HepG2 (cell line): ENCODE measurements at regions not wholly inside any gene's neighbourhood (a gene's known extent, or its start where the extent isn't known, plus 50 kb on each side); places are given as distances from the start of the nearest gene placed in this dataset.

Experiments
- CTCF ChIP-seq: sonication (generic); formaldehyde crosslinking; IDR thresholded peaks from 2 replicates; pipeline ENCODE4 v1.5.0; 2020; ENCODE audit warnings: mild to moderate bottlenecking, missing genetic modification reagents, moderate library complexity
- EZH2 ChIP-seq: conservative IDR thresholded peaks from 2 replicates; pipeline ENCODE4 v1.6.1; 2012; ENCODE audit warnings: mild to moderate bottlenecking, low read depth, low read length, moderate library complexity
- HIC2 ChIP-seq: sonication (generic); formaldehyde crosslinking; IDR thresholded peaks from 2 replicates; pipeline ENCODE4 v1.9.0; 2022; ENCODE audit warnings: low read depth, missing genetic modification reagents
- IRF2 ChIP-seq: IDR thresholded peaks from 2 replicates; pipeline ENCODE4 v1.6.1; 2018; ENCODE audit warnings: missing genetic modification reagents, missing compliant biosample characterization
- KAT7 ChIP-seq: IDR thresholded peaks from 2 replicates; pipeline ENCODE4 v1.6.1; 2018; ENCODE audit warnings: borderline replicate concordance, missing compliant biosample characterization
- PHF20 ChIP-seq: sonication (generic); formaldehyde crosslinking; IDR thresholded peaks from 2 replicates; pipeline ENCODE4 v1.5.0; 2020; ENCODE audit warnings: mild to moderate bottlenecking, missing genetic modification reagents
- RFX5 ChIP-seq: IDR thresholded peaks from 2 replicates; pipeline ENCODE4 v1.6.1; 2011; ENCODE audit warnings: low read depth, low read length, improper control_type of control experiment
- TSC22D2 ChIP-seq: sonication (generic); formaldehyde crosslinking; IDR thresholded peaks from 2 replicates; pipeline ENCODE4 v1.5.1; 2020; ENCODE audit warnings: missing genetic modification reagents, mild to moderate bottlenecking, borderline replicate concordance
- ZFP1 ChIP-seq: IDR thresholded peaks from 2 replicates; pipeline ENCODE4 v1.6.1; 2016
- ZNF292 ChIP-seq: sonication (generic); formaldehyde crosslinking; IDR thresholded peaks from 2 replicates; pipeline ENCODE4 v1.8.1; 2022; ENCODE audit warnings: mild to moderate bottlenecking, low read depth, missing genetic modification reagents, borderline replicate concordance
- ZNF598 ChIP-seq: sonication (generic); formaldehyde crosslinking; IDR thresholded peaks from 2 replicates; pipeline ENCODE4 v1.5.1; 2020; ENCODE audit warnings: mild to moderate bottlenecking, missing genetic modification reagents, borderline replicate concordance
- TF ChIP-seq, protein P1 (sequence below): sonication (generic); formaldehyde crosslinking; IDR thresholded peaks from 2 replicates; pipeline ENCODE4 v1.4.0; 2020; ENCODE audit warnings: missing genetic modification reagents

DNA sequence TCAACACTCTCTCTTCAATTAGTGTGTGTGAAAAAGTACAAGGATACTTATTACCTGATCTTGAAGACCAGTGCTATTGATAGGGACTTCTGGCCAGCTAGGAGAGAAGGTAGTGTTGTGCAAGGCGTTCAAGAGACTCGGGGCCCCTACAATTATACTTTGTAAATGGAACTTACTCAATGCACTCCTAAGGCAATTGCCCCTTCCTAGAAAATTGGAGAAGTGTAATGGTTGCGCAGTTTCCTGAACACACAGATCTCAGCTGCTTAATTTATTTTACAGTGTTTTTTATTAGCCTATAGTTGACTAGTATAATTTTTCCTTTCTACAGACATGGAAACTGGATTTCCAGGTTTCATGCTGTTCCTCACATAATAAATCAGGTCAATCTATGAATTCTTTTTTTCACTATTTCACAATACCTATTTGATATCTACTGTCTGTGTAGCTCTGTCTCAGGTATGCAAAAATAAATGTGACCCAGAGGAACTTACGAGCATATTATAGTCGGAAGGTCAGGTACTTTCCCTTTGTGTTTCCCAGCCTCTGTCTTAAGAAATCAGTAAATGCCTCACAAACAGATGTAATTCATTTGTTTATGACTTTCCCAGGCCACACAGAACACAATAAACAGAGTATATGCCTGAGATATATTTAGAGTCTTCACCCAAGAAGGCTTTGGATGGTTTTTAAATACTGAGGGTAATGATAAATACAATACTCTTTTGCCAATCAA lies 89.1 kb upstream of the TET2 start:
- TF ChIP-seq PHF20 (no peak), CTCF (CRISPR knock-in tag) (no peak), ZFP1 (no peak), ZNF292 (CRISPR knock-in tag) (no peak), KAT7 (no peak), IRF2 (no peak), TSC22D2 (CRISPR knock-in tag) (no peak), HIC2 (no peak), EZH2 (no peak), RFX5 (no peak), ZNF598 (CRISPR knock-in tag) (no peak)
- TF ChIP-seq, protein P1, sequence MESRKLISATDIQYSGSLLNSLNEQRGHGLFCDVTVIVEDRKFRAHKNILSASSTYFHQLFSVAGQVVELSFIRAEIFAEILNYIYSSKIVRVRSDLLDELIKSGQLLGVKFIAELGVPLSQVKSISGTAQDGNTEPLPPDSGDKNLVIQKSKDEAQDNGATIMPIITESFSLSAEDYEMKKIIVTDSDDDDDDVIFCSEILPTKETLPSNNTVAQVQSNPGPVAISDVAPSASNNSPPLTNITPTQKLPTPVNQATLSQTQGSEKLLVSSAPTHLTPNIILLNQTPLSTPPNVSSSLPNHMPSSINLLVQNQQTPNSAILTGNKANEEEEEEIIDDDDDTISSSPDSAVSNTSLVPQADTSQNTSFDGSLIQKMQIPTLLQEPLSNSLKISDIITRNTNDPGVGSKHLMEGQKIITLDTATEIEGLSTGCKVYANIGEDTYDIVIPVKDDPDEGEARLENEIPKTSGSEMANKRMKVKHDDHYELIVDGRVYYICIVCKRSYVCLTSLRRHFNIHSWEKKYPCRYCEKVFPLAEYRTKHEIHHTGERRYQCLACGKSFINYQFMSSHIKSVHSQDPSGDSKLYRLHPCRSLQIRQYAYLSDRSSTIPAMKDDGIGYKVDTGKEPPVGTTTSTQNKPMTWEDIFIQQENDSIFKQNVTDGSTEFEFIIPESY = no peak
